ENCODE measurements at regions not wholly inside any gene's neighbourhood (a gene's known extent, or its start where the extent isn't known, plus 50 kb on each side); places are given as distances from the start of the nearest gene placed in this dataset.
A peak's percentile ranks its signal among the peaks of the same experiment; 100 is the strongest.

GRCh38 chr10:3928569-3928968 lies 143.6 kb upstream of the KLF6 start:
- Mint-ChIP-seq H3K4me3 (no peak overlapping the region), H3K9me3 (peaks cover 4% of the 10 kb centered on the region), H3K4me1 (ENCODE audit: low read depth) (peaks cover 17% of the 10 kb centered on the region), H3K36me3 (ENCODE audit: low read depth) (peaks cover 5% of the 10 kb centered on the region), H3K27ac (no peak overlapping the region), H3K27me3 (ENCODE audit: insufficient read depth) (peaks cover 6% of the 10 kb centered on the region; the same call in 1 of the 2 replicates)
- DNase-seq: no peak
- TF ChIP-seq CTCF (IDR thresholded peaks at IDR 0.05): no peak

- Mint-ChIP-seq H3K36me3 (ENCODE audit: low read depth) (peaks cover 5% of the 10 kb centered on the region), H3K27ac (no peak overlapping the region), H3K4me1 (ENCODE audit: low read depth) (peaks cover 17% of the 10 kb centered on the region), H3K9me3 (peaks cover 4% of the 10 kb centered on the region), H3K4me3 (no peak overlapping the region), H3K27me3 (ENCODE audit: insufficient read depth) (peaks cover 6% of the 10 kb centered on the region; the same call in 1 of the 2 replicates)
- no peak for DNase-seq
- TF ChIP-seq CTCF (IDR thresholded peaks at IDR 0.05): no peak
Observed at GRCh38 chr10:3928078-3928477, 143.1 kb upstream of the KLF6 start.

GRCh38 chr10:3926675-3927525 lies 141.9 kb upstream of the KLF6 start:
- peaks cover 6% of the 10 kb centered on the region; the same call in 1 of the 2 replicates for H3K27me3 Mint-ChIP-seq (ENCODE audit: insufficient read depth)
- DNase-seq: no peak
- peaks cover 5% of the 10 kb centered on the region for H3K36me3 Mint-ChIP-seq (ENCODE audit: low read depth)
- TF ChIP-seq CTCF (IDR thresholded peaks at IDR 0.05): no peak
- no peak overlapping the region for H3K4me3 Mint-ChIP-seq
- peaks cover 4% of the 10 kb centered on the region for H3K9me3 Mint-ChIP-seq
- peaks cover 17% of the 10 kb centered on the region for H3K4me1 Mint-ChIP-seq (ENCODE audit: low read depth)
- H3K27ac Mint-ChIP-seq: no peak overlapping the region

- DNase-seq: no peak
- peaks cover 4% of the 10 kb centered on the region for H3K9me3 Mint-ChIP-seq
- H3K4me3 Mint-ChIP-seq: no peak overlapping the region
- no peak for TF ChIP-seq CTCF (IDR thresholded peaks at IDR 0.05)
- peaks cover 6% of the 10 kb centered on the region; the same call in 1 of the 2 replicates for H3K27me3 Mint-ChIP-seq (ENCODE audit: insufficient read depth)
- peaks cover 5% of the 10 kb centered on the region for H3K36me3 Mint-ChIP-seq (ENCODE audit: low read depth)
- no peak overlapping the region for H3K27ac Mint-ChIP-seq
- H3K4me1 Mint-ChIP-seq (ENCODE audit: low read depth): peaks cover 17% of the 10 kb centered on the region
Observed at GRCh38 chr10:3926258-3926657, 141.2 kb upstream of the KLF6 start.

- peak overlapping the region; percentile 38; the same call in 1 of the 2 replicates for H3K27ac Mint-ChIP-seq
- no peak for DNase-seq
- no peak overlapping the region for H3K4me3 Mint-ChIP-seq
- peaks cover 4% of the 10 kb centered on the region for H3K9me3 Mint-ChIP-seq
- peaks cover 5% of the 10 kb centered on the region for H3K36me3 Mint-ChIP-seq (ENCODE audit: low read depth)
- no peak for TF ChIP-seq CTCF (IDR thresholded peaks at IDR 0.05)
- H3K4me1 Mint-ChIP-seq (ENCODE audit: low read depth): peaks cover 17% of the 10 kb centered on the region
- no peaks in the 10 kb centered on the region for H3K27me3 Mint-ChIP-seq (ENCODE audit: insufficient read depth)
Observed at GRCh38 chr10:3925184-3925583, 140.2 kb upstream of the KLF6 start.

Measured in HFFc6 (cell line).